EL (cell line): ENCODE measurements at regions not wholly inside any gene's neighbourhood (a gene's known extent, or its start where the extent isn't known, plus 50 kb on each side); places are given as distances from the start of the nearest gene placed in this dataset.

Experiments
- DNase-seq: peaks from one replicate; pipeline ENCODE4 v3.0.0-alpha.2; 2016

GRCh38 chr13:58056426-58056825 lies 424.9 kb downstream of the PCDH17 start:
- no peak for DNase-seq

- DNase-seq, result no peak
These were observed 428.1 kb downstream of the PCDH17 start for GRCh38 chr13:58059624-58060023.

- DNase-seq, result no peak
These were observed 449.3 kb downstream of the PCDH17 start for GRCh38 chr13:58080806-58081205.

- DNase-seq, result no peak
These were observed 449.8 kb downstream of the PCDH17 start for GRCh38 chr13:58081301-58081820.

GRCh38 chr13:58083064-58083463 lies 451.5 kb downstream of the PCDH17 start:
- no peak for DNase-seq

GRCh38 chr13:58085274-58085673 lies 453.7 kb downstream of the PCDH17 start:
- no peak for DNase-seq

GRCh38 chr13:58085819-58086218 lies 454.3 kb downstream of the PCDH17 start:
- DNase-seq, result no peak

- DNase-seq, result no peak
These were observed 456.0 kb downstream of the PCDH17 start for GRCh38 chr13:58087566-58087965.

- no peak for DNase-seq
These were observed 461.9 kb downstream of the PCDH17 start for GRCh38 chr13:58093394-58093793.

GRCh38 chr13:58097831-58098230 lies 466.3 kb downstream of the PCDH17 start:
- no peak for DNase-seq

GRCh38 chr13:58119351-58119750 lies 487.8 kb downstream of the PCDH17 start:
- DNase-seq, result no peak

GRCh38 chr13:58119804-58120203 lies 488.3 kb downstream of the PCDH17 start:
- no peak for DNase-seq

GRCh38 chr13:58126496-58126895 lies 495.0 kb downstream of the PCDH17 start:
- no peak for DNase-seq

GRCh38 chr13:58134012-58134411 lies 502.5 kb downstream of the PCDH17 start:
- DNase-seq, result no peak

GRCh38 chr13:58134525-58134924 lies 503.0 kb downstream of the PCDH17 start:
- no peak for DNase-seq

GRCh38 chr13:58142952-58143351 lies 511.4 kb downstream of the PCDH17 start:
- DNase-seq, result no peak

- no peak for DNase-seq
These were observed 513.1 kb downstream of the PCDH17 start for GRCh38 chr13:58144616-58145015.

GRCh38 chr13:58151452-58151851 lies 519.9 kb downstream of the PCDH17 start:
- no peak for DNase-seq

GRCh38 chr13:58160980-58161379 lies 529.4 kb downstream of the PCDH17 start:
- no peak for DNase-seq

GRCh38 chr13:58165617-58166016 lies 534.1 kb downstream of the PCDH17 start:
- DNase-seq, result no peak

- DNase-seq, result no peak
These were observed 549.6 kb downstream of the PCDH17 start for GRCh38 chr13:58181111-58181510.

GRCh38 chr13:58187881-58188280 lies 556.3 kb downstream of the PCDH17 start:
- no peak for DNase-seq

- DNase-seq, result no peak
These were observed 559.0 kb downstream of the PCDH17 start for GRCh38 chr13:58190577-58190976.

GRCh38 chr13:58191754-58192153 lies 560.2 kb downstream of the PCDH17 start:
- DNase-seq, result no peak

GRCh38 chr13:58202099-58202498 lies 570.6 kb downstream of the PCDH17 start:
- DNase-seq, result no peak

GRCh38 chr13:58207501-58207900 lies 576.0 kb downstream of the PCDH17 start:
- no peak for DNase-seq
